Renal cortex interstitium (tissue), 11 donors: ENCODE measurements at regions not wholly inside any gene's neighbourhood (a gene's known extent, or its start where the extent isn't known, plus 50 kb on each side); places are given as distances from the start of the nearest gene placed in this dataset.
A peak's percentile ranks its signal among the peaks of the same experiment; 100 is the strongest.
"Not testable (repeated sequence)": the region's sequence is repeated elsewhere in the genome, so short reads cannot be mapped to it uniquely, and the experiment has no call there.

Experiments used
- DNase-seq, 11 donors: peaks; one replicate each; pipeline ENCODE4 v3.0.0-alpha.2; 2013; ENCODE audit warnings: low read depth in 9 of 11, low spot score in 4 of 11; ENCODE audit errors: extremely low read depth in 1 of 11

GRCh38 chr6:169865346-169866139 is 114.1 kb downstream of the ERMARD start:
- no peak for DNase-seq

- peak in 6 of 11 donors; percentile 31 to 61 (median 38) for DNase-seq
Observed at GRCh38 chr6:169864148-169865020, 113.0 kb downstream of the ERMARD start.

GRCh38 chr6:169863710-169864109 is 112.3 kb downstream of the ERMARD start:
- DNase-seq, result no peak

GRCh38 chr6:169862892-169863525 is 111.6 kb downstream of the ERMARD start:
- DNase-seq, result no peak

GRCh38 chr6:169862043-169862891 is 110.8 kb downstream of the ERMARD start:
- DNase-seq, result peak in 1 of 11 donors; percentile 38

- DNase-seq, result no peak
Observed at GRCh38 chr6:169861431-169862042, 110.1 kb downstream of the ERMARD start.

- DNase-seq, result no peak
Observed at GRCh38 chr6:169859978-169860703, 108.7 kb downstream of the ERMARD start.

GRCh38 chr6:169859401-169859977 is 108.1 kb downstream of the ERMARD start:
- no peak for DNase-seq

GRCh38 chr6:169858935-169859351 is 107.5 kb downstream of the ERMARD start:
- no peak for DNase-seq

- no peak for DNase-seq
Observed at GRCh38 chr6:169858293-169858934, 107.0 kb downstream of the ERMARD start.

- DNase-seq, result no peak
Observed at GRCh38 chr6:169857343-169858292, 106.2 kb downstream of the ERMARD start.

GRCh38 chr6:169856442-169857342 is 105.3 kb downstream of the ERMARD start:
- DNase-seq, result not testable (repeated sequence)

- DNase-seq, result no peak
Observed at GRCh38 chr6:169854813-169855212, 103.4 kb downstream of the ERMARD start.

- DNase-seq, result no peak
Observed at GRCh38 chr6:169854083-169854725, 102.8 kb downstream of the ERMARD start.
